Activated CD4-positive, alpha-beta memory T cell treated with anti-CD3 and anti-CD28 coated beads, Interleukin-2, amount 10 ng/mL, durations not matched to agents 7 days and 5 days (primary cell): ENCODE measurements at regions not wholly inside any gene's neighbourhood (a gene's known extent, or its start where the extent isn't known, plus 50 kb on each side); places are given as distances from the start of the nearest gene placed in this dataset.

Experiments
- CTCF ChIA-PET: fragments of 350-600 bp; sonication (Branson Sonifier 250); formaldehyde crosslinking; loops from one replicate; lab custom pipeline; 2021; ENCODE audit warnings: antibody characterized with exemption, inconsistent platforms; lab: Charles Lee
- POLR2A ChIA-PET: fragments of 350-600 bp; sonication (Branson Sonifier 250); formaldehyde crosslinking; loops from one replicate; lab custom pipeline; 2021; ENCODE audit warnings: antibody characterized with exemption; lab: Charles Lee
- DNase-seq: peaks from one replicate; pipeline ENCODE4 v3.0.0-alpha.2; 2020
- H3K27ac Mint-ChIP-seq: one replicate; pipeline ENCODE4 v1.8.0; 2021; ENCODE audit warnings: mild to moderate bottlenecking, mixed read lengths
- H3K27me3 Mint-ChIP-seq: one replicate; pipeline ENCODE4 v1.8.0; 2021; ENCODE audit warnings: mixed read lengths
- H3K36me3 Mint-ChIP-seq: one replicate; pipeline ENCODE4 v1.8.0; 2021; ENCODE audit warnings: low read depth, mixed read lengths
- H3K4me1 Mint-ChIP-seq: one replicate; pipeline ENCODE4 v1.8.0; 2021; ENCODE audit warnings: mixed read lengths
- H3K4me3 Mint-ChIP-seq: one replicate; pipeline ENCODE4 v1.8.0; 2021; ENCODE audit warnings: mild to moderate bottlenecking, mixed read lengths
- H3K9me3 Mint-ChIP-seq: one replicate; pipeline ENCODE4 v1.8.0; 2021; ENCODE audit warnings: mixed read lengths

- ChIA-PET CTCF (no interaction called here), POLR2A (no interaction called here)
- no peak for DNase-seq
- Mint-ChIP-seq H3K27ac (no peak overlapping the region), H3K4me3 (no peak overlapping the region), H3K9me3 (no peaks in the 10 kb centered on the region), H3K27me3 (no peaks in the 10 kb centered on the region), H3K4me1 (no peaks in the 10 kb centered on the region), H3K36me3 (no peaks in the 10 kb centered on the region)
These were observed 784.3 kb downstream of the DNAJB9 start for GRCh38 chr7:109354000-109354399.

GRCh38 chr7:109354552-109354951 lies 784.9 kb downstream of the DNAJB9 start:
- H3K27ac Mint-ChIP-seq = no peak overlapping the region
- H3K4me1 Mint-ChIP-seq = no peaks in the 10 kb centered on the region
- ChIA-PET CTCF (no interaction called here), POLR2A (no interaction called here)
- DNase-seq = no peak
- no peaks in the 10 kb centered on the region for H3K9me3 Mint-ChIP-seq
- no peak overlapping the region for H3K4me3 Mint-ChIP-seq
- no peaks in the 10 kb centered on the region for H3K27me3 Mint-ChIP-seq
- H3K36me3 Mint-ChIP-seq = no peaks in the 10 kb centered on the region

- H3K27me3 Mint-ChIP-seq = no peaks in the 10 kb centered on the region
- H3K4me1 Mint-ChIP-seq = no peaks in the 10 kb centered on the region
- no peaks in the 10 kb centered on the region for H3K36me3 Mint-ChIP-seq
- H3K4me3 Mint-ChIP-seq = no peak overlapping the region
- H3K9me3 Mint-ChIP-seq = peaks cover 4% of the 10 kb centered on the region
- CTCF ChIA-PET = no interaction called here
- POLR2A ChIA-PET = no interaction called here
- no peak overlapping the region for H3K27ac Mint-ChIP-seq
- no peak for DNase-seq
These were observed 806.1 kb downstream of the DNAJB9 start for GRCh38 chr7:109375823-109376222.

DNA sequence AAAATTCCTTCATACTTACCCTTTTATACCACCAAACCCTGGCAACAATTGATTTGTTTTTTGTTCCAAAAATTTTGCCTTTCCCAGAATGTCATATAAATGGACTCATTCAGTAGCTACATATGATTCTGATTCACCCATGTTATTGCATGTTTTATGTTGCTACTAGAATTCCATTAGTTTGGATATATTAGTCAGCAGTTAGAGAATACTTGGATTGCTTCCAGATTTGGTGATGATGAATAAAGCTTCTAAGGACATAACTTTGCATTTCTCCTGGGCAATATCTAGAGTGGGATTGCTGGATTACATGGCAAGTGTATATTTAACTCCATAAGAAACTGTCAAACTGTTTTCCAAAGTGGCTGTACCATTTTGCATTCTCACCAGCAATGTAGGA lies 806.9 kb downstream of the DNAJB9 start:
- CTCF ChIA-PET = no interaction called here

DNA sequence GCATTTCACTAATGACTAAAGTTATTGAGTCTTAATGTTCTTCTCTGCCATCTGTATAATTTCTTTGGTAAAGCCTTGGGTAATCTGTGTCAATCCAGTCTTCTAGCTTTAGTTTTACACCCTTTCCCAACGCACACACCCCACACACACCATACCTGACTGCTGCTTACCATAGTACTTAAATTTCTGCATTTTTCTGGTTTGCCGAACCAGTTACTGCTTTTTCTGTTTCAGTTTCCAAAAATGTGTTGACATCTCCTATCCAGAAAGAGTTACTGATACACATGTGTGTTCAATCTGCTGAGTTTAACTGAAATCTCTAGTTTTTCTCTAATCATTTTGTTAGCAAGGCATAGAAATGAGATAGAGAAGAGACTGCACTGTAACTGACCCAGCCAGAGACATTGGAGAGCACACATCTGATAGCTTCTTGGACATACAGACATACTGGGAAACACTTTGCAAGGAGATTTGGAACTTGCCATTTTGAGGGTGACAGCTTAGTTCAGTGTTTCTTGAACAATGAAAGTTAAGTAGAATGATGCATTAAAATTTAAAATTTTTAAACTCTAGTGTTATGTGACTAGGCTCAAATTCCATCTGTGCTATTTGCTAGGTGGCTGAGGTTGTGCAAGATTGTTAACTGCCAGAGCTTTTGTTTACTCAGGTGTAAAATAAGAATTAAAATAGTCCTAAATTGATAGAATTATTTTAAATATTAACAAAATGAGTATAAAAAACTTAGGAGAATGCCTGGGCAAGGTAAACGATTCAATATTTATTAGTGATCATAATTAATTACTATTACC lies 807.6 kb downstream of the DNAJB9 start:
- DNase-seq = no peak
- Mint-ChIP-seq H3K4me3 (no peak overlapping the region), H3K27me3 (no peaks in the 10 kb centered on the region), H3K27ac (no peak overlapping the region), H3K36me3 (no peaks in the 10 kb centered on the region), H3K9me3 (peaks cover 4% of the 10 kb centered on the region), H3K4me1 (no peaks in the 10 kb centered on the region)
- ChIA-PET CTCF (no interaction called here), POLR2A (no interaction called here)

More for the DNA sequence above, 806.9 kb downstream of the DNAJB9 start:
- H3K36me3 Mint-ChIP-seq = no peaks in the 10 kb centered on the region
- H3K27me3 Mint-ChIP-seq = no peaks in the 10 kb centered on the region
- H3K4me1 Mint-ChIP-seq = no peaks in the 10 kb centered on the region
- peaks cover 4% of the 10 kb centered on the region for H3K9me3 Mint-ChIP-seq
- no peak overlapping the region for H3K4me3 Mint-ChIP-seq
- POLR2A ChIA-PET = no interaction called here
- DNase-seq = no peak
- H3K27ac Mint-ChIP-seq = no peak overlapping the region

- Mint-ChIP-seq H3K27ac (no peak overlapping the region), H3K4me1 (no peaks in the 10 kb centered on the region), H3K27me3 (no peaks in the 10 kb centered on the region), H3K4me3 (no peak overlapping the region), H3K9me3 (peaks cover 4% of the 10 kb centered on the region), H3K36me3 (no peaks in the 10 kb centered on the region)
- no peak for DNase-seq
- ChIA-PET POLR2A (no interaction called here), CTCF (no interaction called here)
These were observed 817.3 kb downstream of the DNAJB9 start for GRCh38 chr7:109386959-109387358.

DNA sequence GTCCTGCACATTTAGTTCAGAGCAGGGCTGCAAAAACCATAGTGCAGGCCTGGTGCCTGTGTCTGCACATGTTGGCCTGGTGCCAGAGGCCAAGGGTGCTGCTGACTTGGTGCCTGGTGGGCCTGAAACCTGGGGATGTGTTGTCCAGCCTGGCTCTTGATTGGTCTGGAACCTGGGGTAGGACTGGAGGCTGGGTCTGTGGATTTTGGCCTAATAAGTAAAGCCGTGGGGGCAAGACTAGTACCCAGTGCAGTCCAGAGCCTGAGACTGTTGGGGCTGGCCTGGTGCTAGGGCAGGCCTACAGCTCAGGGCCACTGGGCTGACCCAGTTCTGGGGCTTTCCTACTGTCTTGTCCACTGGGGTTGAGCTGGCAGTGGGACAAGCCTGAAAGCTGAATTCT lies 817.9 kb downstream of the DNAJB9 start:
- POLR2A ChIA-PET = no interaction called here
- no peaks in the 10 kb centered on the region for H3K4me1 Mint-ChIP-seq
- H3K36me3 Mint-ChIP-seq = no peaks in the 10 kb centered on the region
- H3K27ac Mint-ChIP-seq = no peak overlapping the region
- H3K4me3 Mint-ChIP-seq = no peak overlapping the region
- CTCF ChIA-PET = no interaction called here
- H3K9me3 Mint-ChIP-seq = peaks cover 4% of the 10 kb centered on the region
- H3K27me3 Mint-ChIP-seq = no peaks in the 10 kb centered on the region
- no peak for DNase-seq

DNA sequence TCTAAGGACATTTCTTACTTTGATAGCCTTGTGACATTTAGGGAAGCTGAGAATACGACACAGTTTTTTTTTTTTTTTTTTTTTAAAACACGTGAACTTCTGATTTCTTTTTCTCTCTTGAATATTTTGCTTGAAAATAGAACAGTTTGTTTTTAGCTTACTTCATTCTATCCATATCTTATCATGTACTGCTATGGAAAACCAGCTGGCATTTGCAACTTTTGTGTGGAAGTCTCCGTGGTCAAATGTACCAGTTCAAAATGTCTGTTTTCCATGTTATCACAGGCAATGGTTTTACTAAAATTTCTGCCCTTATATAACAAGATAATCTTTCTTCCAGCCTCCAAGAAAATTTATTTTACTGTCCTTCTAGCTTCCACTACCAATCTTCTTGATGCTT lies 821.6 kb downstream of the DNAJB9 start:
- Mint-ChIP-seq H3K4me3 (no peak overlapping the region), H3K4me1 (no peaks in the 10 kb centered on the region), H3K36me3 (no peaks in the 10 kb centered on the region), H3K27ac (no peak overlapping the region), H3K27me3 (no peaks in the 10 kb centered on the region), H3K9me3 (peaks cover 4% of the 10 kb centered on the region)
- ChIA-PET CTCF (no interaction called here), POLR2A (no interaction called here)
- DNase-seq = no peak

GRCh38 chr7:109402107-109402506 lies 832.4 kb downstream of the DNAJB9 start:
- H3K4me3 Mint-ChIP-seq = no peak overlapping the region
- no peak overlapping the region for H3K27ac Mint-ChIP-seq
- ChIA-PET CTCF (no interaction called here), POLR2A (no interaction called here)
- no peaks in the 10 kb centered on the region for H3K27me3 Mint-ChIP-seq
- DNase-seq = no peak
- H3K9me3 Mint-ChIP-seq = no peaks in the 10 kb centered on the region
- H3K36me3 Mint-ChIP-seq = no peaks in the 10 kb centered on the region
- no peaks in the 10 kb centered on the region for H3K4me1 Mint-ChIP-seq

GRCh38 chr7:109407756-109408155 lies 838.1 kb downstream of the DNAJB9 start:
- Mint-ChIP-seq H3K36me3 (no peaks in the 10 kb centered on the region), H3K9me3 (peaks cover 2% of the 10 kb centered on the region), H3K4me3 (no peak overlapping the region), H3K27me3 (no peaks in the 10 kb centered on the region), H3K4me1 (no peaks in the 10 kb centered on the region), H3K27ac (no peak overlapping the region)
- CTCF ChIA-PET = no interaction called here
- POLR2A ChIA-PET = no interaction called here
- no peak for DNase-seq

GRCh38 chr7:109437957-109438356 lies 868.3 kb downstream of the DNAJB9 start:
- no peaks in the 10 kb centered on the region for H3K4me1 Mint-ChIP-seq
- H3K36me3 Mint-ChIP-seq = no peaks in the 10 kb centered on the region

GRCh38 chr7:109449760-109450159 lies 880.1 kb downstream of the DNAJB9 start:
- ChIA-PET CTCF (no interaction called here), POLR2A (no interaction called here)
- Mint-ChIP-seq H3K36me3 (no peaks in the 10 kb centered on the region), H3K4me1 (no peaks in the 10 kb centered on the region), H3K27ac (no peak overlapping the region), H3K9me3 (peaks cover 2% of the 10 kb centered on the region), H3K4me3 (no peak overlapping the region), H3K27me3 (no peaks in the 10 kb centered on the region)
- DNase-seq = no peak

More at GRCh38 chr7:109437957-109438356, 868.3 kb downstream of the DNAJB9 start:
- no peaks in the 10 kb centered on the region for H3K27me3 Mint-ChIP-seq
- no peaks in the 10 kb centered on the region for H3K9me3 Mint-ChIP-seq
- H3K4me3 Mint-ChIP-seq = no peak overlapping the region
- no peak for DNase-seq
- ChIA-PET POLR2A (no interaction called here), CTCF (no interaction called here)
- no peak overlapping the region for H3K27ac Mint-ChIP-seq

- DNase-seq = no peak
- no peak overlapping the region for H3K4me3 Mint-ChIP-seq
- ChIA-PET CTCF (no interaction called here), POLR2A (no interaction called here)
- H3K4me1 Mint-ChIP-seq = no peaks in the 10 kb centered on the region
- H3K9me3 Mint-ChIP-seq = peaks cover 2% of the 10 kb centered on the region
- no peaks in the 10 kb centered on the region for H3K36me3 Mint-ChIP-seq
- H3K27ac Mint-ChIP-seq = no peak overlapping the region
- no peaks in the 10 kb centered on the region for H3K27me3 Mint-ChIP-seq
These were observed 886.4 kb downstream of the DNAJB9 start for GRCh38 chr7:109456116-109456515.

DNA sequence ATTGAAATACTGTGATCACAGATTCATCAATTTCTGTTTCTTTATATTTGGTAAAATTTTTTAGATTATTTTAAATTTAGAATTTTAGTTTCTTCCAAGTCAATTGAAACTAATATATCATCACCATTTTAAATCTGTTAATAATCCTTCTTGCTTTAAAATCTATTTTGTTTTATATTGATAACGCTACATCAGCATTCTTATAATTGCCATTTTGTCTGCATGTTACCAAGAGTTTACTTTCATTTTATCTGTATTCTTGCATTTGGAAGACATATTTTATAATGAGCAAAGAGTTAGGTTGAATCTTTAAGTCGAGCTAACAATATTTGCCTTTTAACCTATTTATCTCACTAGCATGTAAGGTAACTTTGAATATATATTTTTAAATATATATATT lies 890.6 kb downstream of the DNAJB9 start:
- Mint-ChIP-seq H3K4me3 (no peak overlapping the region), H3K36me3 (no peaks in the 10 kb centered on the region), H3K27ac (no peak overlapping the region), H3K4me1 (no peaks in the 10 kb centered on the region), H3K27me3 (no peaks in the 10 kb centered on the region), H3K9me3 (no peaks in the 10 kb centered on the region)
- POLR2A ChIA-PET = no interaction called here
- no peak for DNase-seq
- CTCF ChIA-PET = no interaction called here
